DMS79 (cell line): ENCODE measurements at regions not wholly inside any gene's neighbourhood (a gene's known extent, or its start where the extent isn't known, plus 50 kb on each side); places are given as distances from the start of the nearest gene placed in this dataset.

ENCODE experiments used
- DNase-seq: peaks from one replicate; lab custom pipeline; 2025; lab: John Stamatoyannopoulos, UW

GRCh38 chr2:133718688-133719201 lies 150.5 kb upstream of the NCKAP5 start:
- no peak for DNase-seq

GRCh38 chr2:133720429-133720828 lies 152.2 kb upstream of the NCKAP5 start:
- DNase-seq: no peak

GRCh38 chr2:133721118-133721517 lies 152.9 kb upstream of the NCKAP5 start:
- DNase-seq: no peak

- no peak for DNase-seq
Measured at GRCh38 chr2:133723133-133723532, 154.9 kb upstream of the NCKAP5 start.

- DNase-seq: no peak
Measured at GRCh38 chr2:133726973-133727372, 158.7 kb upstream of the NCKAP5 start.

- no peak for DNase-seq
Measured at GRCh38 chr2:133732059-133732458, 163.8 kb upstream of the NCKAP5 start.

- no peak for DNase-seq
Measured at GRCh38 chr2:133732982-133733900, 165.0 kb upstream of the NCKAP5 start.

- DNase-seq: no peak
Measured at GRCh38 chr2:133733901-133734255, 165.6 kb upstream of the NCKAP5 start.

GRCh38 chr2:133734716-133735495 lies 166.6 kb upstream of the NCKAP5 start:
- DNase-seq: no peak

- DNase-seq: no peak
Measured at GRCh38 chr2:133736674-133737073, 168.4 kb upstream of the NCKAP5 start.

- no peak for DNase-seq
Measured at GRCh38 chr2:133737242-133737993, 169.2 kb upstream of the NCKAP5 start.

- no peak for DNase-seq
Measured at GRCh38 chr2:133739039-133739438, 170.8 kb upstream of the NCKAP5 start.

- no peak for DNase-seq
Measured at GRCh38 chr2:133740500-133740899, 172.2 kb upstream of the NCKAP5 start.

- DNase-seq: no peak
Measured at GRCh38 chr2:133748007-133748700, 179.9 kb upstream of the NCKAP5 start.

GRCh38 chr2:133753665-133754064 lies 185.4 kb upstream of the NCKAP5 start:
- no peak for DNase-seq

- no peak for DNase-seq
Measured at GRCh38 chr2:133755480-133756300, 187.4 kb upstream of the NCKAP5 start.

- no peak for DNase-seq
Measured at GRCh38 chr2:133756833-133757232, 188.6 kb upstream of the NCKAP5 start.

GRCh38 chr2:133760376-133760775 lies 192.1 kb upstream of the NCKAP5 start:
- DNase-seq: no peak

- DNase-seq: no peak
Measured at GRCh38 chr2:133765658-133766057, 197.4 kb upstream of the NCKAP5 start.

- no peak for DNase-seq
Measured at GRCh38 chr2:133766164-133766832, 198.0 kb upstream of the NCKAP5 start.
